VCaP (cell line): ENCODE measurements at regions not wholly inside any gene's neighbourhood (a gene's known extent, or its start where the extent isn't known, plus 50 kb on each side); places are given as distances from the start of the nearest gene placed in this dataset.

Source experiments
- H3K27ac ChIP-seq: fragments of 450-650 bp; 2 replicates; pipeline ENCODE4 v1.5.1; 2017
- CTCF ChIP-seq: fragments of 450-650 bp; conservative IDR thresholded peaks from 2 replicates; pipeline ENCODE4 v1.5.1; 2017; ENCODE audit warnings: mild to moderate bottlenecking, moderate library complexity

- TF ChIP-seq CTCF: no peak
- peak overlapping the region; percentile 34 for H3K27ac ChIP-seq
Measured at GRCh38 chr9:134224127-134224526, 59.8 kb upstream of the RNU6ATAC start.

GRCh38 chr9:134224567-134225093 lies 60.3 kb upstream of the RNU6ATAC start:
- peak overlapping the region; percentile 34 for H3K27ac ChIP-seq
- TF ChIP-seq CTCF: no peak

GRCh38 chr9:134225186-134225585 lies 60.8 kb upstream of the RNU6ATAC start:
- TF ChIP-seq CTCF: no peak
- H3K27ac ChIP-seq: no peak overlapping the region

- H3K27ac ChIP-seq: no peak overlapping the region
- no peak for TF ChIP-seq CTCF
Measured at GRCh38 chr9:134225816-134226215, 61.5 kb upstream of the RNU6ATAC start.

- H3K27ac ChIP-seq: no peak overlapping the region
- TF ChIP-seq CTCF: no peak
Measured at GRCh38 chr9:134226221-134226930, 62.0 kb upstream of the RNU6ATAC start.

- no peak for TF ChIP-seq CTCF
- no peak overlapping the region for H3K27ac ChIP-seq
Measured at GRCh38 chr9:134227451-134228411, 63.4 kb upstream of the RNU6ATAC start.

GRCh38 chr9:134228649-134229048 lies 64.3 kb upstream of the RNU6ATAC start:
- TF ChIP-seq CTCF: no peak
- H3K27ac ChIP-seq: no peak overlapping the region
